ENCODE measurements at regions not wholly inside any gene's neighbourhood (a gene's known extent, or its start where the extent isn't known, plus 50 kb on each side); places are given as distances from the start of the nearest gene placed in this dataset.

GRCh38 chr17:79279320-79279719 is 204.7 kb downstream of the ENGASE start:
- TF ChIP-seq CTCF (IDR thresholded peaks at IDR 0.05) (no peak), POLR2A (IDR thresholded peaks at IDR 0.05) (no peak), EP300 (IDR thresholded peaks at IDR 0.05) (no peak)

Measured in tibial nerve (tissue), 4 donors.